Stimulated activated naive CD8-positive, alpha-beta T cell treated with anti-CD3 and anti-CD28 coated beads, Interleukin-15, Interleukin-2, amounts not matched to agents 100 ng/mL and 50 ng/mL, for 24 hours (primary cell): ENCODE measurements at regions not wholly inside any gene's neighbourhood (a gene's known extent, or its start where the extent isn't known, plus 50 kb on each side); places are given as distances from the start of the nearest gene placed in this dataset.

ENCODE experiments used
- H3K27ac Mint-ChIP-seq: one replicate; pipeline ENCODE4 v1.8.0; 2021; ENCODE audit warnings: mild to moderate bottlenecking, mixed read lengths
- H3K27me3 Mint-ChIP-seq: one replicate; pipeline ENCODE4 v1.8.0; 2021; ENCODE audit warnings: mixed read lengths
- H3K36me3 Mint-ChIP-seq: one replicate; pipeline ENCODE4 v1.8.0; 2021; ENCODE audit warnings: low read depth, mixed read lengths
- H3K4me1 Mint-ChIP-seq: one replicate; pipeline ENCODE4 v1.8.0; 2021; ENCODE audit warnings: low read depth, mixed read lengths
- H3K4me3 Mint-ChIP-seq: one replicate; pipeline ENCODE4 v1.8.0; 2021; ENCODE audit warnings: mild to moderate bottlenecking, mixed read lengths
- H3K9me3 Mint-ChIP-seq: one replicate; pipeline ENCODE4 v1.8.0; 2021; ENCODE audit warnings: mixed read lengths

GRCh38 chr6:65760285-65760684 lies 53.3 kb upstream of the EYS start:
- Mint-ChIP-seq H3K4me1 (no peaks in the 10 kb centered on the region), H3K27me3 (no peaks in the 10 kb centered on the region), H3K4me3 (no peak overlapping the region), H3K27ac (no peak overlapping the region), H3K9me3 (peaks cover 19% of the 10 kb centered on the region), H3K36me3 (no peaks in the 10 kb centered on the region)
